Spleen (tissue), 11 donors: ENCODE measurements at regions not wholly inside any gene's neighbourhood (a gene's known extent, or its start where the extent isn't known, plus 50 kb on each side); places are given as distances from the start of the nearest gene placed in this dataset.

ENCODE experiments used
- DNase-seq: peaks from one replicate; pipeline ENCODE4 v3.0.0-alpha.2; 2020
- H3K27ac ChIP-seq, 8 donors: fragments of 200-600 bp; sonication (generic) in 7 of 8; 1 replicate in 4 of 8; 2 replicates in 4 of 8; pipeline versions ENCODE4 v1.5.0 to v1.8.0; 2016 to 2021; ENCODE audit warnings: inconsistent platforms in 4 of 8, mild to moderate bottlenecking in 4 of 8, moderate library complexity in 1 of 8
- H3K27me3 ChIP-seq, 7 donors: fragments of 200-600 bp; sonication (generic) in 6 of 7; replicated peaks in 1 of 7; 1 replicate in 4 of 7; 2 replicates in 3 of 7; pipeline versions ENCODE4 v1.5.0 to v1.8.0; 2016 to 2021; ENCODE audit warnings: inconsistent platforms in 3 of 7, mild to moderate bottlenecking in 1 of 7
- H3K36me3 ChIP-seq, 6 donors: fragments of 200-600 bp; sonication (generic) in 5 of 6; 1 replicate in 4 of 6; 2 replicates in 2 of 6; pipeline versions ENCODE4 v1.5.0 to v1.8.0; 2016 to 2021; ENCODE audit warnings: inconsistent platforms in 2 of 6
- H3K4me1 ChIP-seq, 6 donors: fragments of 200-600 bp; sonication (generic) in 5 of 6; 1 replicate in 3 of 6; 2 replicates in 3 of 6; pipeline versions ENCODE4 v1.5.0 to v1.8.0; 2016 to 2021; ENCODE audit warnings: inconsistent platforms in 3 of 6
- H3K4me3 ChIP-seq, 8 donors: fragments of 200-600 bp; sonication (generic) in 7 of 8; 1 replicate in 4 of 8; 2 replicates in 4 of 8; pipeline versions ENCODE4 v1.5.0 to v1.8.0; 2016 to 2021; ENCODE audit warnings: inconsistent platforms in 4 of 8, mild to moderate bottlenecking in 4 of 8, moderate library complexity in 2 of 8
- H3K9me3 ChIP-seq, 8 donors: fragments of 200-600 bp; sonication (generic) in 7 of 8; 1 replicate in 4 of 8; 2 replicates in 4 of 8; pipeline versions ENCODE4 v1.5.0 to v1.8.0; 2016 to 2021; ENCODE audit warnings: inconsistent platforms in 4 of 8
- POLR2A ChIP-seq, 3 donors: fragments of 450-650 bp; IDR thresholded peaks; one replicate each; pipeline ENCODE4 v1.5.1; 2017; ENCODE audit warnings: antibody characterized with exemption in 3 of 3, mild to moderate bottlenecking in 1 of 3
- POLR2AphosphoS5 ChIP-seq, 3 donors: sonication (generic); formaldehyde crosslinking; IDR thresholded peaks; one replicate each; pipeline ENCODE4 v1.5.1; 2017; ENCODE audit warnings: antibody characterized with exemption in 3 of 3
- WGBS, 5 donors: extraction: QIAGEN DNeasy Blood & Tissue Kit in 3 of 5; methylation state at CpG; one replicate each; pipeline versions ENCODE4 v1.1.5 to v1.1.7; 2013 to 2018; 5-methylcytosine and 5-hydroxymethylcytosine counted together
- intact Hi-C: fragments of 100-400 bp; cut with DNase I; formaldehyde crosslinking; loops from one replicate; pipeline ENCODE4 v1.15.0; 2023; ENCODE audit warnings: low total_unique reads
- TF ChIP-seq, protein P1 (sequence below), 11 experiments: fragments of 200-600 bp in 7 of 11; fragments of 450-650 bp in 4 of 11; sonication (generic) in 4 of 11; IDR thresholded peaks in 8 of 11; conservative IDR thresholded peaks in 3 of 11; 1 replicate in 7 of 11; 2 replicates in 4 of 11; pipeline versions ENCODE4 v1.4.0 to v1.8.0; 2016 to 2021; ENCODE audit warnings: antibody characterized with exemption in 11 of 11, inconsistent platforms in 4 of 11, mild to moderate bottlenecking in 1 of 11
- donor health status: healthy with polysubstance abuse.
- donor health status: DM: no; HTN: no; CAD: no; lungs with moderate emphysema.
- donor health status: DM: no; HTN: no; CAD: no.
- donor health status: Bipolar disorder and iron deficiency.
- donor health status: healthy.
- donor health status: DM: no; HTN: no; CAD: no.
- donor health status: DM: yes; HTN: yes; CAD: no.

DNA sequence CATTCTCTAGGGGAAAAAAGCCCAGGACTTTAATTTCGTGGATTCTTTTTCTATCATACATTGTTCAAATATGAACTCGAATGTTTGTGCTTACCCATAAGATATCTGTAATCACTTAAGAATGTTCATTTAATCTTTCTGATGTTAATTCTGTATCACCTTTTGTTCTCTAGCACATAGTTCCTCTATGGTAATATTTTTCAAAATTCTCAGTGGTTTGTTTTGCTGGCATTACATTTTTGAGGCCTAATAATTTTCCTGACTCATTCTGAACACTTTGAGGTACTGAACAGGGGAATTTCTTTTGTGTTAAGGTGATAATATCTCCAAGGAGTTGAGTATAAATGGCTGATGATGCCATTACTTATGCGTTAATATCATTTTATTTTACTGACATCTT, 490.7 kb upstream of the PITX2 start:
- H3K36me3 ChIP-seq, result no peaks in the 10 kb centered on the region
- H3K27ac ChIP-seq, result no peak overlapping the region
- DNase-seq, result no peak
- no peaks in the 10 kb centered on the region for H3K27me3 ChIP-seq
- no peaks in the 10 kb centered on the region for H3K9me3 ChIP-seq
- H3K4me3 ChIP-seq, result no peak overlapping the region
- intact Hi-C loops, result no loop called here
- 78 to 86% (median 83%) methylated on average over 3 of the region's 3 CpGs for WGBS, 5 donors
- H3K4me1 ChIP-seq, result no peaks in the 10 kb centered on the region
- TF ChIP-seq POLR2AphosphoS5 (IDR thresholded peaks at IDR 0.05), result no peak
- TF ChIP-seq POLR2A (IDR thresholded peaks at IDR 0.05), result no peak
- TF ChIP-seq, protein P1, sequence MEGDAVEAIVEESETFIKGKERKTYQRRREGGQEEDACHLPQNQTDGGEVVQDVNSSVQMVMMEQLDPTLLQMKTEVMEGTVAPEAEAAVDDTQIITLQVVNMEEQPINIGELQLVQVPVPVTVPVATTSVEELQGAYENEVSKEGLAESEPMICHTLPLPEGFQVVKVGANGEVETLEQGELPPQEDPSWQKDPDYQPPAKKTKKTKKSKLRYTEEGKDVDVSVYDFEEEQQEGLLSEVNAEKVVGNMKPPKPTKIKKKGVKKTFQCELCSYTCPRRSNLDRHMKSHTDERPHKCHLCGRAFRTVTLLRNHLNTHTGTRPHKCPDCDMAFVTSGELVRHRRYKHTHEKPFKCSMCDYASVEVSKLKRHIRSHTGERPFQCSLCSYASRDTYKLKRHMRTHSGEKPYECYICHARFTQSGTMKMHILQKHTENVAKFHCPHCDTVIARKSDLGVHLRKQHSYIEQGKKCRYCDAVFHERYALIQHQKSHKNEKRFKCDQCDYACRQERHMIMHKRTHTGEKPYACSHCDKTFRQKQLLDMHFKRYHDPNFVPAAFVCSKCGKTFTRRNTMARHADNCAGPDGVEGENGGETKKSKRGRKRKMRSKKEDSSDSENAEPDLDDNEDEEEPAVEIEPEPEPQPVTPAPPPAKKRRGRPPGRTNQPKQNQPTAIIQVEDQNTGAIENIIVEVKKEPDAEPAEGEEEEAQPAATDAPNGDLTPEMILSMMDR (IDR thresholded peaks at IDR 0.05 in 8 of 11, conservative IDR thresholded peaks at IDR 0.05 in 3 of 11), result no peak

DNA sequence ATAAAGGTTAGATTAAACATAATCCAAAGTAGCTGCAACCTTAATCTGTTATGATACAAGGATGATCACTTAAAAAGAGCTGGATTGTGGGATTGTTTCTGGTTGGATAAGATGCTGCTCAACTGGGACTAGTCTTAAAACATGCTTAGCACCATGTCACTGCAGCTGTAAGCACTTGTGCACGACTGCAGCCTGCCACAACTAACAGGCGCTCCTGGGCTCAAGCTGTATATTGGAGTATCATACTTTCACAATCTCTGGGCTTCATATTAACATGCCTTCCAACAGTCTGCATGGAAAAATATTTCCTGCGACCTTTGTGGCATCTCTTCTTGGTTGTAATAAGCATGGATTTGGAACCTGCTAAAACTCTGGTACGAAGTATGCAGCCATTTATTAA, 493.0 kb upstream of the PITX2 start:
- TF ChIP-seq POLR2A (IDR thresholded peaks at IDR 0.05) (no peak), POLR2AphosphoS5 (IDR thresholded peaks at IDR 0.05) (no peak)
- TF ChIP-seq, protein P1 (IDR thresholded peaks at IDR 0.05 in 8 of 11, conservative IDR thresholded peaks at IDR 0.05 in 3 of 11), result no peak
- intact Hi-C loops, result no loop called here
- Histone ChIP-seq H3K4me1 (no peaks in the 10 kb centered on the region), H3K9me3 (peaks cover 0 to 8% (median 0%) of the 10 kb centered on the region in 8 donors), H3K27me3 (no peaks in the 10 kb centered on the region), H3K36me3 (no peaks in the 10 kb centered on the region), H3K4me3 (no peak overlapping the region), H3K27ac (no peak overlapping the region)
- no peak for DNase-seq
- WGBS, 5 donors, result 70 to 83% (median 78%) methylated on average over 4 of the region's 4 CpGs

GRCh38 chr4:111120191-111120590, 497.3 kb upstream of the PITX2 start:
- Histone ChIP-seq H3K4me1 (no peaks in the 10 kb centered on the region), H3K4me3 (no peak overlapping the region), H3K27me3 (no peaks in the 10 kb centered on the region), H3K27ac (no peak overlapping the region), H3K36me3 (no peaks in the 10 kb centered on the region), H3K9me3 (peaks cover 0 to 14% (median 0%) of the 10 kb centered on the region in 8 donors)
- intact Hi-C loops, result no loop called here
- DNase-seq, result no peak
- TF ChIP-seq POLR2AphosphoS5 (IDR thresholded peaks at IDR 0.05), result no peak
- TF ChIP-seq, protein P1 (IDR thresholded peaks at IDR 0.05 in 8 of 11, conservative IDR thresholded peaks at IDR 0.05 in 3 of 11), result no peak
- no peak for TF ChIP-seq POLR2A (IDR thresholded peaks at IDR 0.05)

- H3K4me3 ChIP-seq, result no peak overlapping the region
- DNase-seq, result no peak
- no peaks in the 10 kb centered on the region for H3K27me3 ChIP-seq
- TF ChIP-seq POLR2AphosphoS5 (IDR thresholded peaks at IDR 0.05) (no peak), POLR2A (IDR thresholded peaks at IDR 0.05) (no peak)
- TF ChIP-seq, protein P1 (IDR thresholded peaks at IDR 0.05 in 8 of 11, conservative IDR thresholded peaks at IDR 0.05 in 3 of 11), result no peak
- WGBS, 5 donors, result 77 to 95% (median 86%) methylated on average over 2 of the region's 2 CpGs
- H3K9me3 ChIP-seq, result peaks cover 0 to 5% (median 0%) of the 10 kb centered on the region in 8 donors
- no peaks in the 10 kb centered on the region for H3K36me3 ChIP-seq
- H3K27ac ChIP-seq, result no peak overlapping the region
- intact Hi-C loops, result no loop called here
- no peaks in the 10 kb centered on the region for H3K4me1 ChIP-seq
These were observed 503.5 kb upstream of the PITX2 start for GRCh38 chr4:111126340-111126739.
